ENCODE measurements at regions not wholly inside any gene's neighbourhood (a gene's known extent, or its start where the extent isn't known, plus 50 kb on each side); places are given as distances from the start of the nearest gene placed in this dataset.

GRCh38 chr16:65745201-65745708 is 621.2 kb upstream of the CDH5 start:
- Histone ChIP-seq H3K4me1 (no peaks in the 10 kb centered on the region), H3K9me3 (no peaks in the 10 kb centered on the region), H3K27me3 (no peaks in the 10 kb centered on the region), H3K36me3 (no peaks in the 10 kb centered on the region), H3K27ac (replicated peaks in 1 of 4) (no peak overlapping the region), H3K4me3 (no peak overlapping the region)
- 74% methylated on average over 1 of the region's 1 CpG for WGBS
- TF ChIP-seq POLR2A (IDR thresholded peaks at IDR 0.05; ENCODE audit: low read depth) (no peak), POLR2AphosphoS5 (IDR thresholded peaks at IDR 0.05) (no peak), CTCF (IDR thresholded peaks at IDR 0.05) (no peak), EP300 (IDR thresholded peaks at IDR 0.05) (no peak)
- intact Hi-C loops (cut with DNase I), result no loop called here
- no peak for DNase-seq (ENCODE audit: extremely low spot score)

GRCh38 chr16:65744401-65744800 is 622.1 kb upstream of the CDH5 start:
- Histone ChIP-seq H3K27me3 (no peaks in the 10 kb centered on the region), H3K9me3 (no peaks in the 10 kb centered on the region), H3K4me3 (no peak overlapping the region), H3K4me1 (no peaks in the 10 kb centered on the region), H3K27ac (replicated peaks in 1 of 4) (no peak overlapping the region), H3K36me3 (no peaks in the 10 kb centered on the region)
- TF ChIP-seq POLR2AphosphoS5 (IDR thresholded peaks at IDR 0.05), result no peak
- no peak for TF ChIP-seq POLR2A (IDR thresholded peaks at IDR 0.05; ENCODE audit: low read depth)
- TF ChIP-seq EP300 (IDR thresholded peaks at IDR 0.05), result no peak
- no peak for TF ChIP-seq CTCF (IDR thresholded peaks at IDR 0.05)
- 81% methylated on average over 2 of the region's 2 CpGs for WGBS
- intact Hi-C loops (cut with DNase I), result no loop called here
- DNase-seq (ENCODE audit: extremely low spot score), result no peak

GRCh38 chr16:65743558-65743957 is 621.7 kb upstream of the CDH11 start:
- Histone ChIP-seq H3K36me3 (no peaks in the 10 kb centered on the region), H3K27me3 (no peaks in the 10 kb centered on the region), H3K4me3 (no peak overlapping the region), H3K27ac (replicated peaks in 1 of 4) (no peak overlapping the region), H3K4me1 (no peaks in the 10 kb centered on the region), H3K9me3 (no peaks in the 10 kb centered on the region)
- 84% methylated on average over 3 of the region's 3 CpGs for WGBS
- intact Hi-C loops (cut with DNase I), result no loop called here
- TF ChIP-seq POLR2AphosphoS5 (IDR thresholded peaks at IDR 0.05), result no peak
- TF ChIP-seq POLR2A (IDR thresholded peaks at IDR 0.05; ENCODE audit: low read depth), result no peak
- TF ChIP-seq CTCF (IDR thresholded peaks at IDR 0.05), result no peak
- no peak for TF ChIP-seq EP300 (IDR thresholded peaks at IDR 0.05)
- no peak for DNase-seq (ENCODE audit: extremely low spot score)

GRCh38 chr16:65740711-65741110 is 618.8 kb upstream of the CDH11 start:
- no peak overlapping the region for H3K4me3 ChIP-seq
- H3K27ac ChIP-seq (replicated peaks in 1 of 4), result no peak overlapping the region
- intact Hi-C loops (cut with DNase I), result no loop called here

More at GRCh38 chr16:65740711-65741110, 618.8 kb upstream of the CDH11 start:
- Histone ChIP-seq H3K9me3 (no peaks in the 10 kb centered on the region), H3K27me3 (no peaks in the 10 kb centered on the region), H3K36me3 (no peaks in the 10 kb centered on the region), H3K4me1 (no peaks in the 10 kb centered on the region)
- no peak for DNase-seq (ENCODE audit: extremely low spot score)
- TF ChIP-seq CTCF (IDR thresholded peaks at IDR 0.05) (no peak), POLR2A (IDR thresholded peaks at IDR 0.05; ENCODE audit: low read depth) (no peak), POLR2AphosphoS5 (IDR thresholded peaks at IDR 0.05) (no peak), EP300 (IDR thresholded peaks at IDR 0.05) (no peak)
